HG02885 (cell line): ENCODE measurements at regions not wholly inside any gene's neighbourhood (a gene's known extent, or its start where the extent isn't known, plus 50 kb on each side); places are given as distances from the start of the nearest gene placed in this dataset.

Source experiments
- ATAC-seq: cut with Tn5 transposase; IDR thresholded peaks from one replicate; pipeline ENCODE4 v1.9.1; 2021; ENCODE audit warnings: mild to moderate bottlenecking; ENCODE audit not compliant: unreplicated experiment, poor library complexity

- ATAC-seq, result no peak
Measured at GRCh38 chr4:162272215-162272614, 108.4 kb upstream of the FSTL5 start.

GRCh38 chr4:162268911-162269310 is 105.1 kb upstream of the FSTL5 start:
- ATAC-seq, result no peak

- no peak for ATAC-seq
Measured at GRCh38 chr4:162265802-162266201, 102.0 kb upstream of the FSTL5 start.

- ATAC-seq, result no peak
Measured at GRCh38 chr4:162245051-162245450, 81.3 kb upstream of the FSTL5 start.

GRCh38 chr4:162241857-162242256 is 78.1 kb upstream of the FSTL5 start:
- ATAC-seq, result no peak

GRCh38 chr4:162239992-162240769 is 76.4 kb upstream of the FSTL5 start:
- no peak for ATAC-seq

GRCh38 chr4:162237676-162238075 is 73.9 kb upstream of the FSTL5 start:
- no peak for ATAC-seq

- ATAC-seq, result no peak
Measured at GRCh38 chr4:162234595-162234994, 70.8 kb upstream of the FSTL5 start.

GRCh38 chr4:162232349-162232748 is 68.5 kb upstream of the FSTL5 start:
- no peak for ATAC-seq

GRCh38 chr4:162229670-162230069 is 65.9 kb upstream of the FSTL5 start:
- ATAC-seq, result no peak

GRCh38 chr4:162221148-162221547 is 57.3 kb upstream of the FSTL5 start:
- no peak for ATAC-seq
